GM21737 (cell line): ENCODE measurements at regions not wholly inside any gene's neighbourhood (a gene's known extent, or its start where the extent isn't known, plus 50 kb on each side); places are given as distances from the start of the nearest gene placed in this dataset.
"Not testable (repeated sequence)": the region's sequence is repeated elsewhere in the genome, so short reads cannot be mapped to it uniquely, and the experiment has no call there.

Source experiments
- ATAC-seq: cut with Tn5 transposase; IDR thresholded peaks from one replicate; pipeline ENCODE4 v1.9.1; 2021; ENCODE audit warnings: mild to moderate bottlenecking, moderate library complexity; ENCODE audit not compliant: unreplicated experiment

GRCh38 chr9:129459547-129460322 lies 161.2 kb downstream of the C9orf50 start:
- ATAC-seq, result no peak

DNA sequence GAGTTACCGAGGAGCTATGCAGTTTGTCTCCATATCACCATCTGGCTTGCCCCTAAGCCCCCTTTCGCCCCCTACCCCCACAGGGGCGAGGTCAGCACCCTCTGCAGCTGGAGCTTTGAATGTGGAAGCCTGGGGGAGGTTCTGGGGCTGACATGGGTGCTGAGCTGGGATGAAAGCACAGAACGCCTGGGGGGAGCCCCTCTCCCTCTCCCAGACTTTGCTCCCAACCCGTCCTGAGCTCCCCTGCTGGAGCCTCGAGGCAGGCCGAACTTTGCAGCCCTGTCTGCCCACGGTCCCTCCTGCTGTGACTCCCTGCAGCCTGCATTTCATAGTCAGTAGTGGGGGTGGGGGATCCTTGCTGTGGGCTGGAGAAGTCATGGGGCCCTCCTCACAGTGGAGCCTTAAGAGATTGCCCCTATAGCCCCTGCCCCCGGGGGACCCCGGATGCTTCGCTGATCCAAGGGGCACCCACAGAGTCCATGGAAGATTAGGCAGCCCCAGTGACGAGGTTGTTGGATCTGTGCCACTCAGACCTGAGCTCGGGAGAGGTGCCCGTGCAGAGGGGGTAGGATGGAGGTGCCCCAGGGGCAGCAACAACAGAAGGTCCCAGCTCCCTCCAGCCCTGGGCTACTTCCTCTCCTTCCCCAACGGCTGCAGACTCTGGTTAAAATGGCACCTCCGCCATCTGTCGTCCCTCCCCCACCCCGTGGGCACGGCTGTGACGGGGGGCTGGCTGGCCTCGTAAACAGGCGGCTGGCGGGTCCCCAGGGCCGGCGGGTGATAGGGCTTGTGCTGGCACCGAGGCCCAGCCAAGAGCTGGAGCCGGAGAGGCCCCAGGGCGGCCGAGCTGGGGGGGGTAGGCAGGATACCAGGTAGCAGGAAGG lies 162.0 kb downstream of the C9orf50 start:
- ATAC-seq, result no peak

- peak; percentile 36 for ATAC-seq
Measured at GRCh38 chr9:129458155-129458661, 162.7 kb downstream of the C9orf50 start.

DNA sequence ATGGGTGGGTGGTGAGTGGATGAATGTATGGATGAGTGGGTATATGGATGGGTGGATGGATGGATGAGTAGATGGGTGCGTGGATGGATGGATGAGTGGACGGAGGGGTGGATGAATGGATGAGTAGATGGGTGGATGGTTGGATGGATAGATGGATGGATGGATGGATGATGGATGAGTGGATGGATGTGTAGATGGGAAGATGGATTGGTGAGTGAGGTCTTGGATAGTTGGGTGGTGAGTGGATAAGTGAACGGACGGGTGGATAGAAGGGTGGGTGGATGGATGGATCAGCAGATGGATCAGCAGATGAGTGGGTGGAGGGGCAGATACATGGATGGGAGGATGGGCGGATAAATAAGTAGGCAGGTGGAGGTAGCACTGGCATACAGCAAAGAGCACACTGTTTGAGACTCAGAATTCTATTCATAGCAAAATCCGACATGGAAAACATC lies 163.5 kb downstream of the C9orf50 start:
- ATAC-seq, result no peak

DNA sequence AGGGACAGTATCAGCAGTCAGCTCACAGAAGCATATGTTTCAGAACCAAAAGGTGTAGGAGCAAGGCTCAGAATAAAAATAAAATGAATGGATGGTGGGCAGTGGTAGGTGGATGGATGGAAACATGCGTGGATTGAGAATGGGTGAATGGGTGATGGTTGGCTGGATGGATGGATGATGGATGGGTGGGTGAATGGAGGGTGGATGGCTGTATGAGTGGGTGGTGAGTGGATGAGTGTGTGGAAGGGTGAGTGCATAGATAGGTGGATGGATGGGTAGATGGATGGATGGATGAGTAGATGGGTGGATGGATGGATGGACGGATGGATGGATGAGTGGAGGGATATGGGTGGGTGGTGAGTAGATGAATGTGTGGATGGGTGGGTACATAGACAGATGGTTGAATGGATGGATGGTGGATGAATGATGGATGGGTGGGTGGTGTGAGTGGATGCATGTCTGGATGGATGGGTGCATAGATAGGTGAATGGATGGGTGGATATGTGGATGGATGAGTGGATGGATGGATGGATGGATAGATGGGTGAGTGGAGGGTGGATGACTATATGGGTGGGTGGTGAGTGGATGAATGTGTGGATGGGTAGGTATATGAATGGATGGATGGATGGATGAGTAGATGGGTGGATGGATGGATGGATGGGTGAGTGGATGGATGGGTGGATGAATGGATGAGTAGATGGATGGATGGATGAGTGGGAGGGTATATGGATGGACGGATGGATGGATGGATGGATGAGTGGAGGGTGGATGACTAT lies 164.2 kb downstream of the C9orf50 start:
- ATAC-seq, result no peak

DNA sequence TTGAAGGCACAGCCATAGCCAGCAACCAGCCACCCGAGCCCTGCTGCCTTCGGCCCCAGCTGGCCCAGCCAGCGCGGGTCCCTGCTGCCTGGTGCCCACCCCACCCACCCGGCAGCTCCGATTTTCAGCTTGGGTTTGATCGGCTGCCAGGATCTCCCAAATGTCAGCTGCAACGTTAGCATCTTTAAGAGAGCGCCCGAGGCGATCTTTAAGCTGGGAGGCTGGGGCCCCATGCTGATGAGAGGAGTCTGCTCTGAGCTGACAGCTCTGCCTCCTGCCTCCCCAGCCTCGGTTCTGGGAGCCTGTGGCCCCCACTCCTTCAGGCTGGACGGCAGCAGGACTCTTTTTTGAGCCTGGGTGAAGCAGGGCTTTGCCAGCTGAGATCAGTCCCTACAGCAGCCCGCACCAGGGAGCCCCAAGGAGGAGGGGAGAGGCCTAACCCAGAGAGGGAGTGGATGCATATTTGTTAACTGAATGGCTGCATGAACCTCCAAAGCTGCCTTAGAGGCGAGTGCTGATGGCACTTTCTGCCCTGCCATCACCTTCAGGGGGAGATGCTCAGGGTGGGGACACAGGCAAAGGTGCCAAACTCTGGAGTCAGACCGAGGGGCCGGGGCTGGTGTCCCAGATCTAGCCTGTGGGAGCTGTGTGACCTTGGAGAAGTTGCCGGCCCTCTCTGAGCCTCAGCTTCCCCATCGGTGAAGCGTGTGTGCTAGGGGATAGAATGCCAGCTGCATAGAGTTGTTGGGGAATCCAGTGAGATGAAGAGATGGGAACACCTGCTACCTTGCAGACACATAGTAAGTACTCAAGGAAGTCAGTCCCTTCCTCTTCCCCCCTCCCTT lies 165.5 kb downstream of the C9orf50 start:
- ATAC-seq, result no peak

DNA sequence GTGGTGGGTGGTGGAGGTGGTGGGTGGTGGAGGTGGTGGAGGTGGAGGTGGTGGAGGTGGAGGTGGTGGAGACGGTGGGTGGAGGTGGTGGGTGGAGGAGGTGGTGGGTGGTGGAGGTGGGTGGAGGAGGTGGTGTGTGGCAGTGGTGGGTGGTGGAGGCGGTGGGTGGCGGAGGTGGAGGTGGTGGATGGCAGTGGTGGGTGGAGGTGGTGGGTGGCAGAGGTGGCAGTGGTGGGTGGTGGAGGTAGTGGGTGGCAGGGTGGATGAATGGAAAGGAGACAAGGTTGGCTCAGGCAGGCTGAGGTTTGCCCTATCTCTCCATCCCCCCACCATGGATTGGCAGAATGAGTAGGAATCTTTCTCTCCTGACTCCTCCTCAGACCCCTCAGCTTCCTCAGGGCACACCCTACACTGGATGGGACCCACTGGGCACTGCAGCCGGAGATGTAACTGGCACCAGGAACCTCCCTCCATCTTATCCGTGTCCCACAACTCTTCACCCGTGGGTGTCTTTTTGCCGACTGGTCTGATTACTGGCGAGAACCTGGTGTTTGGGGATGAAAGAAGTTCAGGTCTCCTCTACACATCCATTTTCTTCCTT lies 166.3 kb downstream of the C9orf50 start:
- no peak for ATAC-seq

DNA sequence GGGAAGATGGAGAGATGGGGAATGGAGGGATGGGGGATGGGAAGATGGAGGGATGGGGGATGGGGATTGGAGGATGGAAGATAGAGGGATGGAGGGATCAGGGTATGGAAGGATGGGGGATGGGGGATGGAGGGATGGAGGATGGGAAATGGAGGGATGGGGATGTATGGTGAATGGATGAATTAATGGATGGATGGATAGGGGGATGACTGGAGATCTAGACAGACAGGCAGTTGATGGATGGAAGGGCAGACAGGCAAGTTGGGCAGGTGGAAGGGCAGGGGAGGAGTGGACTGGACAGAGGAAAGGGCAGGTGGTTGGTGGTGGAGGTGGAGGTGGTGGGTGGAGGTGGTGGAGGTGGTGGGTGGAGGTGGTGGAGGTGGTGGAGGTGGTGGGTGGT lies 167.2 kb downstream of the C9orf50 start:
- no peak for ATAC-seq

DNA sequence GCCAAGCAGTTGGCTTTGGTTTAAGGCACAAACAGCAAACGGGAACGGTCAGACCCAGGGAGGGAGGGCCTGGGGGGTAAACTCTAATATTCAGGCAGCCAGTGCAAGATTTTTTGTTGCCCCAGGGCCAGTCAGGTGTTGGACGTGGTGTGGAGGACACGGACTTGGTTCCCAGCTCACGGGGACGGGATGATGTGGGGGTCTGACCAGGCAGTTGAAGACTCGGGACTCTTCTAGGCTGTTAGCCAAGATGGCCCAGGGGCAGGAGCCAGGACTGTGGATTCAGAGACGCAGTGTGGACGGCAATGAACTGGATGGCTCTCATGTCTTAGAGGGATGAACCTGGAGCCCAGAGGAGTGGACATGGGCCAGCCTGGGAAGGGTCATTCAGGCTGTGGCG lies 169.2 kb downstream of the C9orf50 start:
- no peak for ATAC-seq

DNA sequence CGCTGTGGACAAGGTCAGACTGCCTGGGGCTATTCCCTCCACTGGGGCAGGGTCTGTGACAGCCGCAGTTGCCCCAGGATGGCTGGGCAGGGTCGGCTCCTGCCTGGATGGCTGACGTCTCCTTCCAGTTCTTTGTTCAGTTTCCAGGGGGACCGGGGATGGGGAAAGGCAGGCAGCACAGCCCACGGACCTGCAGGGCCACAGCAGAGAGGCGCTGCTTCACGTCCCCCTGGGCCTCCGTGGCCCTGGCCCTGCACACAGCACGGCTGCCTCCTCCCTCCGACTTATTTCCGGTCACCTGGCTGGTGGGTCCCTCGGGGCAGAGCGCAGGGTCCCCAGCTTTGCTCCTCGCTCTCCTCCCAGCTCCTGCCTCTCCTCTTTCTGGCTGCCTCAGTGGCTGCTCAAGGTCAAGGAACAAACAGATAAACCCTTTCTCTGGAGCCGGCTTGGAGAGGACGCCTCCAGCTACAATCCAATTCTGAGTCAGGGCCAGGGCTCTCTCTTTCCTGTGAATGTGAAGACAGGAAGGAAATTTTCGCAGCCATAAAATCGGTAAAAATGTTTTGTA lies 169.7 kb downstream of the C9orf50 start:
- ATAC-seq, result no peak

- no peak for ATAC-seq
Measured at GRCh38 chr9:129449066-129449465, 171.8 kb downstream of the C9orf50 start.

DNA sequence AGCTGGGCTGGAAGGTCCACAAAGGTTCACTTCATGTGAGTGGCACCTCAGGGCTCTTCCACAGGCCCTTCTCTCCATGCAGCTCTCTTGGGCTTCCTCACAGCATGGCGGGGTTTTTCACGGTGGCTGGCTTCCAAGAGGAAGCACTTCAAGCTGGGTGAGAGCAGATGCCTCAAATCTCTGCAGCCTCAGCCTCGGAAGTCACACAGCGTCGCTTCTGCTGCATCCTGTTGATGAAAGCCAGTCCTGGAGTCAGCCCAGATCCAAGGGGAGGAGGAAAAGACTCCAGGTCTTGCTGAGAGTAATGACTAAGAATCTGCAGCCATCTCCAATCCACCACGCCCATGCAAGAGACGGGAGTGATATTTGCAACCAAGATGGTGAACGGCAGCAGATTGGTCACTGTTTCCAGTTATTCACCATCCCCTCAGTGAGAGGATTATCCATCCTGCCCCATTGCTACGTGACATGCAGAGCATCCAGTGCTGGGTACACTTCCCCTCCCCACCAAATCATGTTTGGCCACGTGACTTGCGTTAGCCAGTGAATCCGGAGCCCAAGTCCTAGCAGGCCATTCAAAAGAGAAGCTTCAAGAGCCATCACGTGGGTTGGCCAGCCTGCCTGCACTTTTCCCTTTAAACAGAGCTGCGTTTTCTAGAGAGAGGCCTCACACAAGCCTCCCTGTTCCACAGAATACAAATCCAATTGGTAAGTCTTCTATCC lies 173.9 kb downstream of the C9orf50 start:
- ATAC-seq, result no peak

- ATAC-seq, result no peak
Measured at GRCh38 chr9:129445794-129446306, 175.1 kb downstream of the C9orf50 start.

DNA sequence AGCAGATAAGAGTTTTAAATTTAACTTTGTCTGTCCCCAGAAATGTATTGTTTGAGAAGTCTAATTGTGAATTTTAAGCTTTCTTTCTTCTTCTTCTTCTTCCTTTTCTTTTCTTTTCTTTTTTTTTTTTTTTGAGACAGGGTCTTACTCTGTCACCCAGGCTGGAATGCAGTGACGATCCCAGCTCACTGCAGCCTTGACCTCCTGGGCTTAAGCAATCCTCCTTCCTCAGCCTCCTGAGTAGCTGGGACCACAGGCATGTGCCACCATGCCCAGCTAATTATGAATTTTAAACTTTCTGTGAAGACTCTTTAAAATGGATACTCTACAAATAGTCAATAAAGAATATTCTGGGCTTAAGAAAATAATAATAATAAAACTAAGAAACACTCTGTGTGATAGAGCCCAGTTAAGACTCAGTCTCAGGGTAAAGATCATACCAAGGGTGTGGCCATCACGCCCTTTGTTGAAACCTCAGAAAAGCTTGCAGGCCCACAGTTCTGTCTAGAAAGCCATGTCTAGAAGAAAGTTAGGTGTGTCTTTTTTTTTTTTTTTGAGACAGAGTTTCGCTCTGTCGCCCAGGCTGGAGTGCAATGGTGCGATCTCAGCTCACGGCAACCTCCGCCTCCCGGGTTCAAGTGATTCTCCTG lies 177.3 kb downstream of the C9orf50 start:
- ATAC-seq, result not testable (repeated sequence)

DNA sequence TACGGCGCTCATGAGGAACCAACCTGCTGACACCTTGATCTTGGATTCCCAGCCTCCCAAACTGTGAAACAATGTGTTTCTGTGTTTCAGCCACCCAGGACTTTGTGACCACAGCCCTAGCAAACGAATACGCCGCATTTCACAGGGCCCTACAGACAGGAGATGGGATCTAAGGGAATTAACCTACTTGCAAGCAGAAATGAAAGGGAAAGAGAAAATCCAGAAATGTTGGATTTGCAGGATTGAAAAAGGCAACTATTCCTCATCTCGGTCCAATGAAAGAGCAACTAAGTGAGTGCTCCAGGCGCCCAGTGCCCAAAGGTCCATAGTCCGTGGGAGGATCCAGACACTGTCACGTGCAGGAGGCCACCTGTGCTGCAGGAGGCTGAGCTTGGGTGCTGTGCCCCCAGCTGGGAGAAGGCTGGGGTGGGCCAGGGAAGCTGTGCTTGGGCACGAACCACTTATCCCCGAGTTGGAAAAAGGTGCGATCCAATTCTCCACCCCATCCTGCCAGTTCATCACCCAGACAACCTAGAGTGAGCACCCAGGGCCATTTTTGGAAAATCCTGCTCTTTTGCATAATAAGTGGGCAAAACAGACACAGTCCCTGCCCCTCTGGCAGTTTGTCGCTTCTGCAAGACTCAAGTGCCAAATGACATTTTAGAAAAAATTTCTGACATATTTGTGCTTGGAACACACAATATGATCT lies 177.9 kb downstream of the C9orf50 start:
- ATAC-seq, result no peak

- ATAC-seq, result no peak
Measured at GRCh38 chr9:129441852-129442251, 179.0 kb downstream of the C9orf50 start.

DNA sequence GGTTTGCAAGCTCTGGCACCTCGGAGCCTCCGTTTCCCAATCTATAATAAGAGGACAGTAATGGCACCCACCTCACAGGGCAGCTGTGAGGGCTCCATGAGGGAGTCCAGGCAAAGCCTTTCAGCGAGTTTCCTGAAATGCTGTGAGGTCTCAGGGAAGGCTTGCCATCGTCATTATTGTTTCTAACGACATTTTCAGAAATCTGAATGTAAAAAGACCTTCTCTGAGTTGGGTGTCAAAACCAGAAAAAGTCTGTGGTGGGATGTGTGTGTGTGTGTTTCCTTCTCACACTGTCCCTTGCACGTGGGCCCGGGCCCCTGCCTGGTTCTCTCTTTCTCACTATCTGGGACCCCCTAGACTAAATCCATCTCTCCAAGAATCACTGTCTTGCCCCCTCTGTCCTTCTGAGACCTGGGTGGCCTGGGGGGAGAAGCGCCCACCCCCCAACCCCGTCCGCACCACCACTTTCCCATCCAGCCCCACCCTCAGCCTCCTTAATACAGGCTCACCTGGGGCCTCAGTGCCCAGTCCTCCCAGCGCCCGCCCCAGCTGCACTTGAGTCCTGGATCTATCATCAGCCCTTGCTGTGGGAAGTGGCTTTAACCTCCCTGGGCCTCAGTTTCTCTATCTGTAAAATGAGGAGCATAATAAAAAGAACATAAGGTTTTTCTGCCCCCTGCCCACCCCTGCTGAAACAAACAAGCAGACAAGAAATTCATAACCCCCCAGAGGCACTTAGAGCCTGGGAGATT lies 180.3 kb downstream of the C9orf50 start:
- ATAC-seq, result no peak
